Esophagus mucosa (tissue), 1 donor: ENCODE measurements at regions not wholly inside any gene's neighbourhood (a gene's known extent, or its start where the extent isn't known, plus 50 kb on each side); places are given as distances from the start of the nearest gene placed in this dataset.

Experiments used
- ATAC-seq: fragments of 200-7000 bp; cut with Tn5 transposase; one replicate; pipeline ENCODE4 v1.9.1; 2020
- donor health status: DM: yes; HTN: yes; CAD: no.

- no peak for ATAC-seq
Observed at GRCh38 chr12:127516467-127516866, 750.5 kb upstream of the TMEM132C start.

DNA sequence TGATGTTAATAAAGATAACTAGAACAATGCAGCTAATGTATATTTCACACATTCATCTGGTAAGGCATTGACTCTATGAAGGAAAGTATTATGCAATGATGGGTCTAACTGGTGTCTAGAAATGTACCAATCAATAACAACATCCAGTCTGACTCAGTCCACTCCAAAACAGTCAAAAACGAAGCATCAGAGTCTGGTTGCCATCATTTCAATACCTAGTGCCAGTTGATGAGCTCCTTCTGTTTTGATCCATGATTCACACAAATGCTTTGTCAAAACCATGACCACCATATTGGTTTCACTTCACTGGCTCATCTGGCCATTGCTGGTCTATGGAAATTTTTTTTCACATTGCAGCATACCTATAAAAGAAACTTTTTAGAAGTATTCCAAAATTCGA is 747.2 kb upstream of the TMEM132C start:
- no peak for ATAC-seq

GRCh38 chr12:127526925-127527324 is 740.0 kb upstream of the TMEM132C start:
- ATAC-seq, result no peak

DNA sequence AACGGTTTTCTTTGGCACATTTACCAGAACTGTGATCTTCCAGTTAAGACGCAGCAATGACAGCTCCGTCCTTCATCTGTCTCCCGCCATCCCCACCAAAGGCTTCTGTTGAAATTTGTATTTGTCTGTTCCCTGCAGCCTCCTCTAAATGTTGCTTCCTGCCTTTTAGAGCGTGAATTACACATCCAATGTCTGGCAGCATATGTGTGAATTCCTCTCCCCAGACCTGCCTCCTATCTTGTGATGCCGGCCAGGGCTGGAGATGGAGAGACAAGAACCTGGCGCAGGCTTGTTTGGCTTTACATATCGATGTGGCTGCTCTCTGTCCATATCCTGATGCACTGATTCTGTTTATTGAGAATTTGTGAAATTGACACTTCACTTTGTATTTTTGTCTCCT is 738.4 kb upstream of the TMEM132C start:
- ATAC-seq, result no peak

GRCh38 chr12:127531542-127531941 is 735.4 kb upstream of the TMEM132C start:
- no peak for ATAC-seq

- no peak for ATAC-seq
Observed at GRCh38 chr12:127533353-127533752, 733.6 kb upstream of the TMEM132C start.

DNA sequence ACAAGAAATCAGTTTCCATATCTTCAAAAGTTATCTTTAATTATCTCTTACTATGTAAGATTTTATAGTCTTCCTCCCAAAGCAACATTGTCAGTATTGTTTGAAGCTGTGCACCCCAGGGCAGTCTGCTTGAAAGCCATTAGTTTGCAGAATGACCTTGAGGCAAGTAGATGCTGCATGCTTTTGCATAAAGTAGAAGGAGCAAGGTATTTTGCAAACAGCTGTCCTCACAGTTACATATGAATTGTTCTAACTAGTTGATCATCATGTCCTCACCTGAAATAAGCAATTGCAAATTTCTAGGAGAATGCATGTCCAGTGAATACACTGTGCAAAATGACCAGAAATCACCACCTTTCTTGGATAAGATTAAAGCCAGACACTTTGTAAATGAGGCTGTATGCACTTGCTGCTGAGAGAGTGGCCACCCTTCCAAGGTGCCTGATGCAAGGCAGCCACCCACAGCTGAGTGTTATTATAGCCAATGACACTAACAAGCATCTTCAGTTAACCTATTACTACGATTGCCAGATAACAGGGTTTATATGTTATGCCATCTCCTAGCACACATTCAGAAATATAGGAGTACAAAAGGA is 730.0 kb upstream of the TMEM132C start:
- no peak for ATAC-seq

DNA sequence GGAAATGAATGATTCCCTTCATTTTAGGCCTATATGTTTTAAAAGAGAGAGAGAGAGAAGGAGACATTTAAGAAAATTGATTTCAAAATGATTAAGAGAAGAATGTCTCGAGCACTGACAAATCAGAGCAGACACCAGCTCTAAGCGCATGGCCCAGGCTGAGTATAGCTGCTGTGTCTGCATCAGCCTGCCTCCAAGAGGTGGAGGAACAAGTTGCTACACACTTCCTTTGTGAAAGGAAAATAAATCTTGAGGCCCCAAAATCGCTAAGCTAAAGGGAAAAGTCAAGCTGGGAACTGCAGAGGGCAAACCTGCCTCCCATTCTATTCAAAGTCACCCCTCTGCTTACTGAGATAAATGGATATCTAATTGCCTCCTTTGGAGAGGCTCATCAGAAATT is 728.7 kb upstream of the TMEM132C start:
- no peak for ATAC-seq

DNA sequence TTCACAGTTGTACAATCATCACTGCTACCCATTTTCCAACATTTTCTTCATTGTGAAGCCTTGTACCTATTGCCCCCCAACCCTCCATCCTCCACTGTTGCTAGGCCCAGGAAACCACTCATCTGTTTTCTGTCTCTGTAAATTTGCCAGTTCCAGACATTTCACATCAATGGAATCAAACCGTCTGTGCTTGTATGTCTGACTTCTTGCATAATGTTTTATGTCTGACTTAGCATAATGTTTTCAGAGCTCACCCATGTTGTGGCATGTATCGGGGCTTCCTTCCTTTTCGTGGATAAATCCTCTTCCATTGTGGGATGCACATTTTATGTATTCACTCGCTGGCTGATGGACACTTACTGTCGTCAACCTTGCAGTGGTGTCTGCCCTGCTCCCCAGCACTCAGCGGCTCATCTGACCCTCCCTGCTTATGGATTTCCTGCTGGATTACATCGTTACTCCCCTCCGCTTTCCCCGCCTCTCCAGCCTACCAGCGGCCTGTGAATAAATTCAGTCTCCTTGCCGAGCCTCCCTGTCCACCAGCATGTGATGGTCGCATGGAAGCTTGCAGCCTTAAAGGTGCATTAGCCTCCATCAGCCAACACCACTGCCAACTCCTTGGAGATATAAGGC is 727.6 kb upstream of the TMEM132C start:
- no peak for ATAC-seq

GRCh38 chr12:127542391-127542790 is 724.6 kb upstream of the TMEM132C start:
- no peak for ATAC-seq

DNA sequence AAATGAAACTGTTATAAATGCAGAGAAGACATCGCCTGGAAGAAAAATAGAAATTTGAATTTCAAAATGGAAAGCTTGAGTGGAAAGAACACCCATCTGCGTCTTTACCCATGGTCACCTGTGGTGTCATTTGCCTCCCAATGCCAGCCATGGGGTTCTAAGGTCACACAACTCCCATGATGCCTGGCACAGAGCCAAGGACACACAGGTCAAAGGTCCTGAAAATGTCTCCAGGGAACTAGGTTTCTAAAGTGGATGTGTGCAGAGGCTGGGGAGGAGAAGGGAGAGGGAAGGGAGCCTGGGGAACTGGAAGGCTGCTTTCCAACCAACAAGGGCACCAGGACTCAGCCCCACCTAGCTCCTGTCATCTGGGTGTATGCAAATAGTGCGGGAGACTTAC is 724.0 kb upstream of the TMEM132C start:
- ATAC-seq, result no peak

- no peak for ATAC-seq
Observed at GRCh38 chr12:127546721-127547505, 720.1 kb upstream of the TMEM132C start.

- ATAC-seq, result no peak
Observed at GRCh38 chr12:127548123-127548553, 718.8 kb upstream of the TMEM132C start.

DNA sequence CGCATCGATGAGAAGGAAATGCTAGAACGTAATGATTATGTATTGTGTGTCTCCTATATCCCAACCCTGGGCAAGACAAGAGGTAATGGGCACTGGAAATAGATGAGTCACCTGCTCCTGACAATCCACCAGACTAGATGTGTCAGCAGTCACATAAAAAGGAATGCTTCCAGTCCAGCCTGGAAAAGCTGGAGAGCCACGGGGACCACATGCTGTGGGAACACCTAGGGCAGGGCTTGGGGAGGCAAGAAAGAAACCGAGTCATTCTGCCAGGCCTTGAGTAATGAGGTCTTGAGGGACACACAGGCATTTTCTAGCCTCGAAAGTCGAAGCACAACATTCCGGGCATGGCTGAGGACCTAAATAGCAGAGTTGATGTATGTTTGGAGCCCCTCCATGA is 716.7 kb upstream of the TMEM132C start:
- ATAC-seq, result no peak

DNA sequence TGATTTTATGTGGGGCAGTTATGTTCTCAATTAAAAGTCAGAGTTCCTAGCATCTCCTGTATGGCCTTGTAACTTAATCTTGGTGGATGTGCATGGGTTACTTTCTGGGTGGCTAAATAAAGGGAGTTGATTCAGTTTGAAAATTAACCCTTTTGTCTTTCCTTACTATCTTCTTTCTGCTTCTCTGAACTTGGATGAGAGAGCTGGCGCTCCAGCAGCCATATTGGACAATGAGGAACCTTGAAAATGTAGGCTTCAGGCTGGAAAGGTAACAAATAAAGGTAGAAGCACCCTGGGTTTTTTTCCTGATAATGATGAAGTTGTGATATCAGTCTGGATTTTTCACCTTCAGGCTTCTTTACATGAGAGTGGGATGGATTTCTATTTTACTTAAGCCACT is 714.1 kb upstream of the TMEM132C start:
- no peak for ATAC-seq

GRCh38 chr12:127555071-127555470 is 711.9 kb upstream of the TMEM132C start:
- no peak for ATAC-seq

GRCh38 chr12:127556231-127556886 is 710.6 kb upstream of the TMEM132C start:
- ATAC-seq, result no peak

- ATAC-seq, result no peak
Observed at GRCh38 chr12:127558361-127558760, 708.6 kb upstream of the TMEM132C start.

- peak; percentile 31 for ATAC-seq
Observed at GRCh38 chr12:127559349-127560040, 707.5 kb upstream of the TMEM132C start.

- no peak for ATAC-seq
Observed at GRCh38 chr12:127560041-127560478, 706.9 kb upstream of the TMEM132C start.

- no peak for ATAC-seq
Observed at GRCh38 chr12:127562816-127563215, 704.2 kb upstream of the TMEM132C start.

GRCh38 chr12:127565241-127565640 is 701.7 kb upstream of the TMEM132C start:
- ATAC-seq, result no peak

GRCh38 chr12:127567531-127567930 is 699.4 kb upstream of the TMEM132C start:
- no peak for ATAC-seq
